ENCODE measurements at regions not wholly inside any gene's neighbourhood (a gene's known extent, or its start where the extent isn't known, plus 50 kb on each side); places are given as distances from the start of the nearest gene placed in this dataset.
"Not testable (repeated sequence)": the region's sequence is repeated elsewhere in the genome, so short reads cannot be mapped to it uniquely, and the experiment has no call there.

DNA sequence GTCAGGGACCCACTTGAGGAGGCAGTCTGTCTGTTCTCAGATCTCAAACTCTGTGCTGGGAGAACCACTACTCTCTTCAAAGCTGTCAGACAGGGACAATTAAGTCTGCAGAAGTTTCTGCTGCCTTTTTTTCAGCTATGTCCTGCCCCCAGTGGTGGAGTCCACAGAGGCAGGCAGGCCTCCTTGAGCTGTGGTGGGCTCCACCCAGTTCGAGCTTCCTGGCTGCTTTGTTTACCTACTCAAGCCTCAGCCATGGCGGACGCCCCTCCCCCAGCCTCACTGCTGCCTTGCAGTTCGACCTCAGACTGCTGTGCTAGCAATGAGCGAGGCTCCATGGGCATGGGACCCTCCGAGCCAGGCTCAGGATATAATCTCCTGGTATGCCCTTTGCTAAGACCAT, 89.3 kb downstream of the ZIC4 start:
- TF ChIP-seq, protein P1, sequence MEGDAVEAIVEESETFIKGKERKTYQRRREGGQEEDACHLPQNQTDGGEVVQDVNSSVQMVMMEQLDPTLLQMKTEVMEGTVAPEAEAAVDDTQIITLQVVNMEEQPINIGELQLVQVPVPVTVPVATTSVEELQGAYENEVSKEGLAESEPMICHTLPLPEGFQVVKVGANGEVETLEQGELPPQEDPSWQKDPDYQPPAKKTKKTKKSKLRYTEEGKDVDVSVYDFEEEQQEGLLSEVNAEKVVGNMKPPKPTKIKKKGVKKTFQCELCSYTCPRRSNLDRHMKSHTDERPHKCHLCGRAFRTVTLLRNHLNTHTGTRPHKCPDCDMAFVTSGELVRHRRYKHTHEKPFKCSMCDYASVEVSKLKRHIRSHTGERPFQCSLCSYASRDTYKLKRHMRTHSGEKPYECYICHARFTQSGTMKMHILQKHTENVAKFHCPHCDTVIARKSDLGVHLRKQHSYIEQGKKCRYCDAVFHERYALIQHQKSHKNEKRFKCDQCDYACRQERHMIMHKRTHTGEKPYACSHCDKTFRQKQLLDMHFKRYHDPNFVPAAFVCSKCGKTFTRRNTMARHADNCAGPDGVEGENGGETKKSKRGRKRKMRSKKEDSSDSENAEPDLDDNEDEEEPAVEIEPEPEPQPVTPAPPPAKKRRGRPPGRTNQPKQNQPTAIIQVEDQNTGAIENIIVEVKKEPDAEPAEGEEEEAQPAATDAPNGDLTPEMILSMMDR (conservative IDR thresholded peaks at IDR 0.05; ENCODE audit: low read depth, low read length): not testable (repeated sequence)
- TF ChIP-seq POLR2A (IDR thresholded peaks at IDR 0.05; ENCODE audit: low read depth, low read length); NFE2L2 (IDR thresholded peaks at IDR 0.05; ENCODE audit: low read depth, low read length); RAD21 (IDR thresholded peaks at IDR 0.05; ENCODE audit: low read length); FOS (IDR thresholded peaks at IDR 0.05; ENCODE audit: low read depth, low read length); SMC3 (IDR thresholded peaks at IDR 0.05; ENCODE audit: low read depth, low read length); MAFK (IDR thresholded peaks at IDR 0.05; ENCODE audit: low read depth, low read length); RFX5 (IDR thresholded peaks at IDR 0.05; ENCODE audit: low read depth, low read length); RCOR1 (IDR thresholded peaks at IDR 0.05; ENCODE audit: insufficient replicate concordance, low read length); CEBPB (IDR thresholded peaks at IDR 0.05; ENCODE audit: low read depth, low read length); MAZ (IDR thresholded peaks at IDR 0.05; ENCODE audit: borderline replicate concordance, low read depth, low read length): not testable (repeated sequence)
- TF ChIP-seq, protein P2, sequence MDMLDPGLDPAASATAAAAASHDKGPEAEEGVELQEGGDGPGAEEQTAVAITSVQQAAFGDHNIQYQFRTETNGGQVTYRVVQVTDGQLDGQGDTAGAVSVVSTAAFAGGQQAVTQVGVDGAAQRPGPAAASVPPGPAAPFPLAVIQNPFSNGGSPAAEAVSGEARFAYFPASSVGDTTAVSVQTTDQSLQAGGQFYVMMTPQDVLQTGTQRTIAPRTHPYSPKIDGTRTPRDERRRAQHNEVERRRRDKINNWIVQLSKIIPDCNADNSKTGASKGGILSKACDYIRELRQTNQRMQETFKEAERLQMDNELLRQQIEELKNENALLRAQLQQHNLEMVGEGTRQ (IDR thresholded peaks at IDR 0.05; ENCODE audit: low read depth, low read length): not testable (repeated sequence)
- TF ChIP-seq, protein P3, sequence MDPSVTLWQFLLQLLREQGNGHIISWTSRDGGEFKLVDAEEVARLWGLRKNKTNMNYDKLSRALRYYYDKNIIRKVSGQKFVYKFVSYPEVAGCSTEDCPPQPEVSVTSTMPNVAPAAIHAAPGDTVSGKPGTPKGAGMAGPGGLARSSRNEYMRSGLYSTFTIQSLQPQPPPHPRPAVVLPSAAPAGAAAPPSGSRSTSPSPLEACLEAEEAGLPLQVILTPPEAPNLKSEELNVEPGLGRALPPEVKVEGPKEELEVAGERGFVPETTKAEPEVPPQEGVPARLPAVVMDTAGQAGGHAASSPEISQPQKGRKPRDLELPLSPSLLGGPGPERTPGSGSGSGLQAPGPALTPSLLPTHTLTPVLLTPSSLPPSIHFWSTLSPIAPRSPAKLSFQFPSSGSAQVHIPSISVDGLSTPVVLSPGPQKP (IDR thresholded peaks at IDR 0.05; ENCODE audit: borderline replicate concordance, low read depth, low read length): not testable (repeated sequence)
